ENCODE measurements at regions not wholly inside any gene's neighbourhood (a gene's known extent, or its start where the extent isn't known, plus 50 kb on each side); places are given as distances from the start of the nearest gene placed in this dataset.

DNA sequence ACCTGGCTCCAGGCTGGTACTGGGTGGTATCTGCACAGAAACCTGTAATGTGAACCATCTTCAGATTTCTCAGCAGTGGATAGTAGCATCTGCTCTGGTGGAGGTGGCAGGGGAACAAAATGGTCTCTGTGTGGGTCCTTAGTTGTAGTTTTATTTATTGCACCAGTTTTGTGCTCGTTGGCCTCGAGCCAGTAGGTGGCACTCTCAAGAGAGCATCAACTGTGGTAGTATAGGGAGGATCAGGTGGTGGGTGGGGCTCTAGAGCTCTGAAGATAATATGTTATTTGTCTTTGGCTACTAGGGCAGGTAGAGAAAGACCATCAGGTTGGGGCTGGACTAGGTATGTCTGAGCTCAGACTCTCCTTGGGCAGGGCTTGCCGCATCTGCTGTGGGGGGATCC is 254.0 kb upstream of the GPR149 start:
- Mint-ChIP-seq H3K27ac (no peak overlapping the region), H3K9me3 (ENCODE audit: insufficient read depth) (peaks cover 5% of the 10 kb centered on the region), H3K27me3 (no peaks in the 10 kb centered on the region), H3K4me1 (no peaks in the 10 kb centered on the region), H3K4me3 (no peak overlapping the region)
- no peaks in the 10 kb centered on the region for H4K20me1 ChIP-seq (ENCODE audit: control insufficient read depth, insufficient read depth, low read length, poor library complexity, severe bottlenecking)
- intact Hi-C loops (cut with micrococcal nuclease) = no loop called here
- WGBS (ENCODE audit: insufficient coverage) = 72% methylated on average over 3 of the region's 3 CpGs
- DNase-seq (no peak), ATAC-seq (ENCODE audit: low read depth) (no peak)
- POLR2A ChIA-PET = no interaction called here
- H3K9me3 ChIP-seq (ENCODE audit: control extremely low read depth in 1 of 3, control insufficient read depth in 2 of 3, insufficient read depth in 1 of 3, low read length in 2 of 3) = peaks cover 0 to 10% (median 0%) of the 10 kb centered on the region in 3 donors
- no peak for TF ChIP-seq EZH2 (IDR thresholded peaks at IDR 0.05; ENCODE audit: borderline replicate concordance, insufficient read depth, low read depth, low read length, poor library complexity, severe bottlenecking)
- TF ChIP-seq, protein P1, sequence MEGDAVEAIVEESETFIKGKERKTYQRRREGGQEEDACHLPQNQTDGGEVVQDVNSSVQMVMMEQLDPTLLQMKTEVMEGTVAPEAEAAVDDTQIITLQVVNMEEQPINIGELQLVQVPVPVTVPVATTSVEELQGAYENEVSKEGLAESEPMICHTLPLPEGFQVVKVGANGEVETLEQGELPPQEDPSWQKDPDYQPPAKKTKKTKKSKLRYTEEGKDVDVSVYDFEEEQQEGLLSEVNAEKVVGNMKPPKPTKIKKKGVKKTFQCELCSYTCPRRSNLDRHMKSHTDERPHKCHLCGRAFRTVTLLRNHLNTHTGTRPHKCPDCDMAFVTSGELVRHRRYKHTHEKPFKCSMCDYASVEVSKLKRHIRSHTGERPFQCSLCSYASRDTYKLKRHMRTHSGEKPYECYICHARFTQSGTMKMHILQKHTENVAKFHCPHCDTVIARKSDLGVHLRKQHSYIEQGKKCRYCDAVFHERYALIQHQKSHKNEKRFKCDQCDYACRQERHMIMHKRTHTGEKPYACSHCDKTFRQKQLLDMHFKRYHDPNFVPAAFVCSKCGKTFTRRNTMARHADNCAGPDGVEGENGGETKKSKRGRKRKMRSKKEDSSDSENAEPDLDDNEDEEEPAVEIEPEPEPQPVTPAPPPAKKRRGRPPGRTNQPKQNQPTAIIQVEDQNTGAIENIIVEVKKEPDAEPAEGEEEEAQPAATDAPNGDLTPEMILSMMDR (IDR thresholded peaks at IDR 0.05) = no peak
- H3K27ac ChIP-seq (ENCODE audit: low read length in 2 of 2) = no peak overlapping the region
- H3K36me3 ChIP-seq (replicated peaks in 1 of 2; ENCODE audit: control extremely low read depth in 1 of 2, control insufficient read depth in 1 of 2, extremely low read depth in 1 of 2, insufficient read depth in 2 of 2, low read length in 1 of 2) = no peaks in the 10 kb centered on the region
- H2AFZ ChIP-seq (ENCODE audit: insufficient read depth, low read depth, low read length, poor library complexity, severe bottlenecking) = no peak overlapping the region
- H3K79me2 ChIP-seq (ENCODE audit: control insufficient read depth, insufficient read depth, low read length) = no peaks in the 10 kb centered on the region
- H3K27me3 ChIP-seq (replicated peaks in 1 of 4; ENCODE audit: control extremely low read depth in 1 of 4, control insufficient read depth in 3 of 4, insufficient read depth in 4 of 4, low read length in 3 of 4) = no peaks in the 10 kb centered on the region
- H3K4me1 ChIP-seq (ENCODE audit: control insufficient read depth in 2 of 2, insufficient read depth in 2 of 2, low read length in 2 of 2) = no peaks in the 10 kb centered on the region
- no peak overlapping the region for H3K4me2 ChIP-seq (replicated peaks; ENCODE audit: low read depth, low read length, poor library complexity, severe bottlenecking)
- no peak overlapping the region for H3K4me3 ChIP-seq (ENCODE audit: control extremely low read depth in 1 of 5, extremely low read depth in 1 of 5, insufficient read depth in 1 of 5, low read depth in 2 of 5, low read length in 4 of 5)
- CTCF ChIA-PET = no interaction called here
- H3K9ac ChIP-seq (ENCODE audit: low read length) = no peak overlapping the region

DNA sequence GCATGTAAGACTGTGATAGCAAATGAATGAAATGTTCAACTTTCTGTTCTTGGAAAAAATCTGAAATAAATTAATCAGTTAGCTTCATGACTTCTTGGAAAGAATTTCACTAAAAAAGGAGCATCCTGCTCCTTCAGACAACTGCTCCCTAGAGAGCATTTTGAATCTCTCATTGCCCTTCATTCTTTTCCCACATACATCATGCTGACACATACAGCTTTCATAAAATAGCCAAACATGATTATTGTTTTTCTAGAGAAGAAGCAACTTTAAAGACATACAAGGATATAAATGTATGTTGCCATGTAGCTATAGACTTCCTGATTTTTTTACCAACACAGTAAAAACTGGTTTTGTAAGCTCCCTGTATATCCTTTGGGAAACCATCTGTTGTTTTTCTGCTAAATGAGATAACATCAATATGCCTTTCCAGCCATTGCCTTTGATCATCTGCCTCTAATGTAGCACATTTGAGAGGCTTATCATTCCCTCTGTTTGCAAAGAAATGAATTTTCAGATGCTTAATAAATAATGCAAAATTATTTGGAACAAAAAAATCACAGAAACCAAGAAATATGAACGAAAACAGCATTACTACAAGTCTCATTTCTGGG is 248.2 kb upstream of the GPR149 start:
- H3K79me2 ChIP-seq (ENCODE audit: control insufficient read depth, insufficient read depth, low read length) = no peaks in the 10 kb centered on the region
- no peaks in the 10 kb centered on the region for H4K20me1 ChIP-seq (ENCODE audit: control insufficient read depth, insufficient read depth, low read length, poor library complexity, severe bottlenecking)
- Mint-ChIP-seq H3K27ac (no peak overlapping the region), H3K27me3 (no peaks in the 10 kb centered on the region), H3K4me1 (no peaks in the 10 kb centered on the region), H3K9me3 (ENCODE audit: insufficient read depth) (no peaks in the 10 kb centered on the region), H3K4me3 (no peak overlapping the region)
- ATAC-seq (ENCODE audit: low read depth) = no peak
- intact Hi-C loops (cut with micrococcal nuclease) = no loop called here
- H2AFZ ChIP-seq (ENCODE audit: insufficient read depth, low read depth, low read length, poor library complexity, severe bottlenecking) = no peak overlapping the region
- no peak overlapping the region for H3K4me3 ChIP-seq (ENCODE audit: control extremely low read depth in 1 of 5, extremely low read depth in 1 of 5, insufficient read depth in 1 of 5, low read depth in 2 of 5, low read length in 4 of 5)
- no peaks in the 10 kb centered on the region for H3K27me3 ChIP-seq (replicated peaks in 1 of 4; ENCODE audit: control extremely low read depth in 1 of 4, control insufficient read depth in 3 of 4, insufficient read depth in 4 of 4, low read length in 3 of 4)
- TF ChIP-seq, protein P1 (IDR thresholded peaks at IDR 0.05) = no peak
- TF ChIP-seq EZH2 (IDR thresholded peaks at IDR 0.05; ENCODE audit: borderline replicate concordance, insufficient read depth, low read depth, low read length, poor library complexity, severe bottlenecking) = no peak
- no peaks in the 10 kb centered on the region for H3K9me3 ChIP-seq (ENCODE audit: control extremely low read depth in 1 of 3, control insufficient read depth in 2 of 3, insufficient read depth in 1 of 3, low read length in 2 of 3)
- no peaks in the 10 kb centered on the region for H3K4me1 ChIP-seq (ENCODE audit: control insufficient read depth in 2 of 2, insufficient read depth in 2 of 2, low read length in 2 of 2)
- DNase-seq = no peak
- no peak overlapping the region for H3K27ac ChIP-seq (ENCODE audit: low read length in 2 of 2)
- H3K36me3 ChIP-seq (replicated peaks in 1 of 2; ENCODE audit: control extremely low read depth in 1 of 2, control insufficient read depth in 1 of 2, extremely low read depth in 1 of 2, insufficient read depth in 2 of 2, low read length in 1 of 2) = no peaks in the 10 kb centered on the region
- no peak overlapping the region for H3K9ac ChIP-seq (ENCODE audit: low read length)
- ChIA-PET CTCF (no interaction called here), POLR2A (no interaction called here)
- no peak overlapping the region for H3K4me2 ChIP-seq (replicated peaks; ENCODE audit: low read depth, low read length, poor library complexity, severe bottlenecking)
- WGBS (ENCODE audit: insufficient coverage) = no CpG with 5 or more reads among the region's 1 CpG

All from B cell (primary cell).